ENCODE measurements at regions not wholly inside any gene's neighbourhood (a gene's known extent, or its start where the extent isn't known, plus 50 kb on each side); places are given as distances from the start of the nearest gene placed in this dataset.

GRCh38 chr21:35219291-35219690 lies 170.2 kb upstream of the RUNX1 start:
- TF ChIP-seq, protein P1, sequence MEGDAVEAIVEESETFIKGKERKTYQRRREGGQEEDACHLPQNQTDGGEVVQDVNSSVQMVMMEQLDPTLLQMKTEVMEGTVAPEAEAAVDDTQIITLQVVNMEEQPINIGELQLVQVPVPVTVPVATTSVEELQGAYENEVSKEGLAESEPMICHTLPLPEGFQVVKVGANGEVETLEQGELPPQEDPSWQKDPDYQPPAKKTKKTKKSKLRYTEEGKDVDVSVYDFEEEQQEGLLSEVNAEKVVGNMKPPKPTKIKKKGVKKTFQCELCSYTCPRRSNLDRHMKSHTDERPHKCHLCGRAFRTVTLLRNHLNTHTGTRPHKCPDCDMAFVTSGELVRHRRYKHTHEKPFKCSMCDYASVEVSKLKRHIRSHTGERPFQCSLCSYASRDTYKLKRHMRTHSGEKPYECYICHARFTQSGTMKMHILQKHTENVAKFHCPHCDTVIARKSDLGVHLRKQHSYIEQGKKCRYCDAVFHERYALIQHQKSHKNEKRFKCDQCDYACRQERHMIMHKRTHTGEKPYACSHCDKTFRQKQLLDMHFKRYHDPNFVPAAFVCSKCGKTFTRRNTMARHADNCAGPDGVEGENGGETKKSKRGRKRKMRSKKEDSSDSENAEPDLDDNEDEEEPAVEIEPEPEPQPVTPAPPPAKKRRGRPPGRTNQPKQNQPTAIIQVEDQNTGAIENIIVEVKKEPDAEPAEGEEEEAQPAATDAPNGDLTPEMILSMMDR (IDR thresholded peaks at IDR 0.05) = no peak
- no peak for TF ChIP-seq POLR2AphosphoS5 (IDR thresholded peaks at IDR 0.05; ENCODE audit: low read depth, low read length)
